Superior temporal gyrus (tissue), 1 donor: ENCODE measurements at regions not wholly inside any gene's neighbourhood (a gene's known extent, or its start where the extent isn't known, plus 50 kb on each side); places are given as distances from the start of the nearest gene placed in this dataset.
"Not testable (repeated sequence)": the region's sequence is repeated elsewhere in the genome, so short reads cannot be mapped to it uniquely, and the experiment has no call there.

Source experiments
- DNase-seq: peaks from one replicate; pipeline ENCODE4 v3.0.0-alpha.2; 2016; ENCODE audit errors: extremely low spot score

DNA sequence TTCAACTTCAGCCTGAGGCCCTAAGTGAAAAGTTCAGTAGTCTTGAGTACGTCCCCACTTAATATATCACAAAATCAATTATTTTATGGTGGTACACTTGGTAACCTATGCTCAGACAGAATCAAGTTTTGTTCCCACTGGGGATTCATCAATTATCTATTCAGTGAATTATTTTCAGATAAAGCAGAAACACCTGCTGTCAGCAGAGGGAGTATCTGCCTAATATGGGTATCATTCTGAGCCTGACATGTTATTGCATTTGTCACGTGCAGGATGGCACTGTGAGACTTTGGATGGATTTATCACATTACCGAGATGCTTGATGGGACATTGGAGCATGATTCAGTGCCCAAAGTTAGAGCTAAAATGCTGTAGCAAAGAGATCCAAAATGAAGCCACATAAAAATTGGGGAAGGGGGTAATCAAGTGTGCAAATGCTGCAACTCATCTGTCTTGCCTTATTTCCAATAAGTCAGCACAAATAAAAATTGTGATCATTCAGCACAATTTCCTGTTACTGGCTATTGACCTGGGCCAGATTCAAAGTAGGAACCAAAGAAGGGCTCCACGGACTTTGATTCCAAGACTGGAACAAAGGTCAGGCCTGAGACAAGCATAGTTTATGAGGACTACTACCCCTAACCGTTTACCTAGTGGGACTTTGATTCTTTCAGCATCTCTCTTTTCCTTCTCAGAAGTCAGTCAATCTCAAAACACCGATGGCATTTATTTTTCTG is 657.6 kb downstream of the LMO4 start:
- DNase-seq, result no peak

DNA sequence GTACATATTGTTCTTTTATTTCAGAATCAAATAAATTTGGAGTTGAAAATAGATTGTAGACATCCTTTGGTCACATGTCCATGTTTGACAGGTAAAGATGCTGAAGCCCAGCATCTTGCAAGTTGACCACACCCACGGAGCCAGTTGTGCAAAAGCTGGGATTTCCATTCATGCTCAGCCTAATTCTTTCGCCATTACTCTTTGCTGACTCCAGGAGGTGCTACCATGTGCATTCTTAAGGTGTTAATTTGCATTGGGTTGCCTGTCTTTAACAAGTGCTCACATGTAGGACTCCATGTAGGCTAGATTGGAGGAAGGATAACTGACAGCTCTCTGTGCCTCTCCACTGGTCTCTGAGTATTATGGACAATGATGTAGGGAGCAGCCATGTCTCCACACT is 660.7 kb downstream of the LMO4 start:
- DNase-seq, result no peak

DNA sequence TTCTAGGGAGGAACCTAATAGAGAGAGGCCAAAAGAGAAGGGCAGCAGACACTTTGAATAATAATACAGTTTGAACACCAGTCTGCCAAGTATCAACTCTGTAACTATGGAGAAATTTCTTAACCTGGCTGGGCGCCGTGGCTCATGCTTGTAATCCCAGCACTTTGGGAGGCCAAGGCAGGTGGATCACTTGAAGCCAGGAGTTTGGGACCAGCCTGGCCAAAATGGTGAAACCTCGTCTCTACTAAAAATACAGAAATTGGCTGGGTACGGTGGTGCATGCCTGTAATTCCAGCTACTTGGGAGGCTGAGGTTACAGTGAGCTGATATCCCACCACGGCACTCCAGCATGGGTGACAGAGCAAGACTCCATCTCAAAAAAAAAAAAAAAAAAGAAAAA is 663.9 kb downstream of the LMO4 start:
- not testable (repeated sequence) for DNase-seq

DNA sequence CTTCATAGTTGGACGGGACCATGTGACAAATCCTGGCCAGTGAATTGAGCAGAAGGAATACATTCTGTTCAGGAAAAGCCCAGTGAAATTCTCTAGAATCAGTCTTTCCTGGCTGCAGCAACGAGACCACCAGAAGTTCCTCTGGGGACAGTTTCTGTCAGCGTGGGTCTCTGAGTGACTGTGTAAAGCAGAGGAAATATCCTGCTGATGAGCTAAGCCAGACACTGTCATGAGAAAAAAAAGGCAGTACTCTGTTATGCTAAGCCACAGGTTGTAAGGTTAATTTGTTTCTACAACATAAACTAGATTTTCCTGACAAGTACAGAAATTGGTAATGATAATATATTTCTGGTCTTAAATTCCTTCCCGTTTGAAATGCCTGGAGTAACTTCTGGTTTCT is 664.4 kb downstream of the LMO4 start:
- no peak for DNase-seq

DNA sequence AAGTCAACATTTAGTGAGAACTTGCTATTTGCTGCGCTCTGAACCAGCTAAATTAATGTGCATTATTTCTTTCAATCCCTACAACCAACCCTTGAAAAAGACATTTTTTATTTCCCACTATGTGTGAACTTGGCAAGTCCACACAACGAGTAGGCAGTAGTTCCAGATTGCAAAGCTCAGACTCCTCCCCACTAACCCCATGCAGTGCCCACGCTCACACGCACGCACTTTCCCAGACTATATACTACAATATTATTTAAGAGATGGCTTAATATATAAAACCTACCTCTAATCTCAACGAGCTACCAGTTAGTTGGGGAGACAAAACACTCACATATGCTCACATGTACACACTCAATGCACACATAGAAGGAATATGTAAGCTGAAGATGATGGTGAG is 671.2 kb downstream of the LMO4 start:
- peak; percentile 48 for DNase-seq

DNA sequence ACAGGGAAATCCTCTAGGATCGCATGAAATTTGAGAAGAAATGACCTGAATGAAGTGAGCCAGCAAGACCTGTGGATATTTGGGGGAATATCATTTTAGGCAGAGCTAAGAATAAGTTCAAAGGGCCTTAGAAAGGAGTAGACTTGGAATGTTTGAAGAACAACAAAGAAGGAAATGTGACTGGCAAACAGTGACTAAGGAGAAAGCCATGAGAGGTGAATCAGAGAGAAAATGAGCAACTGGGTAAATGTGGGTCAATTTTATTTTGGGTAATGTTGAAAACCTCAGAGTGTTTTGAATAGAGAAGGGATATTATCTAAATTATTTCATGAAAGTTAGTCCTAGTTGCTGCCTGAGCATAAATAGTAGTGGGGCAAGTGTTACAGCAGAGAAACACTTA is 672.8 kb downstream of the LMO4 start:
- DNase-seq, result no peak

DNA sequence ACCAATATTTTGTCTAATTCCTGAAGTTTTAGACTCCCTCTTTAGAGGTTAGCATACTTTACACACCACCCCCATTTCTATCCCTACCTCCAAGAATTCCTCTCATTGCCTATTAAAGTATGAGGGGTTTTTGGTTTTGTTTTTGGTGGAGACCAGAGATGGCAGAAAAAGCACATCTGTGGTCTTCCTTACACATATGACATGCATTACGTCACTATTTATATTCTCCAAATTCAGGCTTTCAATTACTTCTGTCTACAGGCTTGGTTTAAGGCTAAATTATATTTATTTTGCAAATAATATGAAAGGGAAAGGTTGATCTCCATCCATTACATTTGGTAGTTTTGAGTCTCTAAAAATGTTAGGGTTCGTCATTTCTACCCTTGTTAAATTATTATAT is 674.6 kb downstream of the LMO4 start:
- no peak for DNase-seq

DNA sequence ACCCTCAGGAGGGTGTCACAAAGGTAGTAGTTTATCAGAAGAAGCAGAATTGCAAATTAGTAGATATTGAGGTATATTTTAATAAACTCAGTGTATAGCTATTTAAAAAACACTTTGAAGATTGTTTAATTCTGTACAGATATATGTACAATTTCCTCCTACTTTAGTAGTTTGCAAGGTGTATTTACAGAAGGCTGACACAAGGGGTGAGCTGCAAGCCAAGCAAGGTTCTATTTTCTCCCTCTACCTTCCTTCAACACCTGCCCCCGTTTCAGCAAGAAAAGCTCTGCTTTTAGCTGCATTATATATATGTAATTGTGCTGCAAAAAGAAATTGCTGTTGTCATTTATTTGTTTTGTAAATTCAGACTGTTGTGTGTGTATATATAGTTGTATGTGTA is 674.2 kb upstream of the PKN2 start:
- no peak for DNase-seq

DNA sequence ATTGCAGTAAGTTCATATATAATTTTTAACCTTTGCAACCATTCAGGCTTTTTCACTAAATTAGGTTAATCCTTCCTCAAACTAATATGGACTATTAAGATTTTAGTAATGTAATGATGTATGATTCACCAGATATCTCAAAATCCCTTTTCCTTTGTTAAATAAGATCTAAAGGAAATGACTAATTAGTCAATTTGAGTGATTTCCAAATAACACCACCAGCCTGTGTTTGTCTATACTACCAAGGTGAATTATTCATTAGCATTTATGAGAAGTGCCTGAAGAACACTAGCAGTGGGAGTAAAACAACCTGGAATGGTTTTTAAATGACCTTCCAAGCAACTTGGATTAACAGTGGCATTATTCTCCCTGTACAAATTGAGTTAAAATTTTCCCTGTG is 670.6 kb upstream of the PKN2 start:
- DNase-seq, result no peak

DNA sequence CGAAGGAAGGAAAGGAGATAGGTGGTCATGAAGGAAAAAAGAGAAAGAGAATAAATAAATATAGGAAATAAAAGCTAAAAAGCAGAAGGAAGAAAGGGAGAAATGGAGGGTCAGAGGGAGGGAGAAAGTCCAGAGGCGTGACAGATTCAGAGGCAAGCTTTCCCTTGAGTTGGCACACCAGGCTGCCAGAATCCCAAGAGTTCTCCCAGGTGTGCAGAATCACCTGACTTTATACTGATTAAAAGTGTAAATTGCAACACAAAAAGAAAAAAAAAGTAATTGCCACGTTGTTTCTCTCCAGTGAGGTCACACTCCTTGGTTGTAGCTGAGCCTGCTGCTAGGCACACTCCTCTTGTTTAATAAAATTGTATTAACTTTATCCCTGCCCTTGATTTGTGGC is 669.9 kb upstream of the PKN2 start:
- DNase-seq, result no peak

DNA sequence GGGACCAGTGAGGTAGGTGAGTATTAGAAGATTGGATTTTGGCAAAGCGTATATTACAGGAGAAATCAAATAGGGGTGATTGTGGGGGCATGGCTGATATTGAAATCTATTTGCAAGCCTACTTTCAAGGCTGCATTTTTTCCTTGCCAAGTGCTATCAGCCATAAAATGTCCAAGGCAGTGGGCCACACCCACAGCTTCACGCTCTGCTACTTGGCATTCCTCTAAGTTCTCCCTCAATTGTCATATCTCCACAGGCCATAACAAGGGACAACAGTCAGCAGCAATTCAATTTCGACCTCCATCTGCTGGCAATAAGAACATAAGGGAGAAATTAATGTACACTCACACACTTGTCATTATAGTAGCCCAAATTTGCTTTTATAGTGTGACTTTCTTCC is 667.1 kb upstream of the PKN2 start:
- DNase-seq, result no peak

DNA sequence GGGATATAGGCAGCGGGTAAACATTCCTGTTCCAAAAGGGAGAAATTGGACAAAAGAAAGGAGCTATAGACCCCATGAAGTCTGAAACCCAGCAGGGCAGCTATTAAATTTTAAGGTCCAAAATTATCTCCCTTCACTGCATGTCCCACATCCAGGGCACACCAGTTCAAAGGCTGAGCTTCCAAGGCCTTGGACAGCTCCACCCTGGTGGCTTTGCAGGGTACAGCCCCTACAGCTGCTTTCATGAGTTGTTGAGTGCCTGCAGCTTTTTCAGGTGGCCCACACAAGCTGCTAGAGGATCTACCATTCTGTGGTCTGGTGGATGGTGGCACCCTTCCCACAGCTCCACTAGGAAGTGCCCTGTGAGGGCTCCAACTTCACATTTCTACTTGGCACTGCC is 662.5 kb upstream of the PKN2 start:
- DNase-seq, result no peak

DNA sequence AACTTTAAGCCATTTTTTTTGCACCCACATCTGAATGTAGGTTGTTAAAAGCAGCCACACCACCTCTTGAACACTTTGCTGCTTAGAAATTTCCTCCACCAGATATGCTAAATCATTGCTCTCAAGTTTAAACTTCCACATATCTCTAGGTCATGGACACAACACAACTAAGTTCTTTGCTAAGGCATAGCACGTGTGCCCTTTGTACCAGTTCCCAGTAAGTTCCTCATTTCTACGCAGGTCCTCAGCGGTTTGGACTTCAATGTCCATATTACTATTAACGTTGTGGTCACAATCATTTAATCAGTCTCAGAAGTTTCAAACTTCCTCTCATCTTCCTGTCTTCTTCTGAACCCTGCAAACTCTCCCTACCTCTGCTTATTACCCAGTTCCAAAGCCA is 661.6 kb upstream of the PKN2 start:
- DNase-seq, result no peak

DNA sequence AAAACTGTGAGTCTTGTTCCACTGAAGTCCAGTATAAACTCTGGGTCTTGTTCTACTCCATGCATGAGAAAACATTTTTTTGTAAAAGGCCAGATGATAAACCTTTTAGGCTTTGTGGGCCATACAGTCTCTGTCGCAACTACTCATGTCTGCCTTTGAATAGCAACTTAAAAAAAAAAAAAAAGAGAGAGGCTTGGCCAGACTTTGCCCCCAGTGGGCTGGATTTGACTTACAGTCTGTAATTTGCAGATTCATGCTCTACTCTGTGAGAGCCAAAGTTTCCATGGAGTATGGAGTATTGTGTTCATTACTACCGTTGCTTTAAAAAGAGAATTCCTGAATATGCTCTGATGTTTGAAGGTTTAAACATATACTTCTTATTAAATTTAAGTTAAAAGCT is 654.9 kb upstream of the PKN2 start:
- no peak for DNase-seq

DNA sequence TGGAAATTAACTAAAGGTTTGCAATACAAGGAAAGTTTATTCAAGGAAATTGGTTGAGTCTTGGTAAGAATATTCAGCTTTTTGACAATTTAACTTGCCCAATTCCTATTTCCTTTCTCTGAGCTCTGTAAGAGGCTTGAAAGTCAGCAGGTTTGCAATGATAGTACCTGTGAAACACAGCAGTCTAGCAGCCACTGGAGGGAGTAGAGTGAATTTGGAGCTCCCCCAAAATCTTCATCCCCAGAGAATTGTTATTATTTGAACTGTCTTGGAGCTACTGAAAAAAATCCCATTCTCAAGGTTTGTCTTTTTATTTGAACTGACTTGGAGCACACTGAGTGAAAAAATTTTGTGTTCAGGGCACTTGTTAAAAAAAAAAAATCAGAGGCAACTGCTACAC is 654.2 kb upstream of the PKN2 start:
- DNase-seq, result no peak

DNA sequence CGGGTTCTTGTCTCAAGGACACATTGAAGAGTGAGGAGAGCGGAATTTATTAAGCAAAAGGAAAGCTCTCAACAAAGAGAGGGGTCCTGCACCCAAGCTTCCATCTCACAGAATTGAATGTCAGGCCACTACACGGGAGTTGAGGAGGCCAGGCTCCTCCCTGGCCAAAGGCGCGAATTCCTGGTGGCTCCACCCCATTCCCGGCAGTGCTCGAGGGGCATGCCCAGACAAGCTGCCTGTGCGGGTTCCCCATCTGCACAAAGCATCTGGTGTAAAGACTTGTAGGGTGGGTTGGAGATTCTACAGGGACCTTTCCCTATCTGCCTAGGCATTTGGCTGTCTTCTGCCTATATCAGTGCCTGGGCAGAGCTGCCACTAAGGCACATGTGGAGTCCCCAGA is 648.5 kb upstream of the PKN2 start:
- no peak for DNase-seq

DNA sequence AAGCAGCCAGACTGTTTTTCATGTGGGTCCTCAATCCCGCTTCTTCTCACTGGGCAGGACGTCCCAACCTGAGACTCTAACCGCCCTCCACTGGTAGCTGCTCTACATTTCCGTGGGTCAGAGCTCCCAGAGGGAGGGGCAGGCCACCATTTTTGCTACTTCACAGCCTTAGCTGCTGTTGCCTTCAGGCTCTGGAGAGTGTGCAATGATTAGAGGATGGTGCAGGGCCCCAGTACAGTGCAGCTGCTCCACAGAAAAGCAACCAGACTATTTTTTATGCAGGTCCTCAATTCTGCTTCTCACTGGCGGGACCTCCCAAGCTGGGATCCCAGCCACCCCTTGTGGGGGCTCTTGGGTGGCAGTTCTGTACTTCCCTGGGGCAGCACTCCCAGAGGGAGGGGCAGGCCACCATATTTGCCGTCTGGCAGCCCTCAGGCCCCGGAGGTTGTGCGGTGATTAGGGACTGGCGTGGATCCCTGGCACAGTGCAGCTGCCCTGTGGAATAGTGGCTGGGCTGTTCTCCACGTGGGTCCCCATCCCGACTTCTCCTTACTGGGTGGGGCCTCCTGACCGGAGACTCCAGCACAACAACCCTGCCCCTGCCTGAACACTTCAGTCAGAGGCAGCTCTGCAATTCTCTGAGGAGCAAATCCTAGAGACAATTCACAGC is 647.6 kb upstream of the PKN2 start:
- DNase-seq, result no peak

DNA sequence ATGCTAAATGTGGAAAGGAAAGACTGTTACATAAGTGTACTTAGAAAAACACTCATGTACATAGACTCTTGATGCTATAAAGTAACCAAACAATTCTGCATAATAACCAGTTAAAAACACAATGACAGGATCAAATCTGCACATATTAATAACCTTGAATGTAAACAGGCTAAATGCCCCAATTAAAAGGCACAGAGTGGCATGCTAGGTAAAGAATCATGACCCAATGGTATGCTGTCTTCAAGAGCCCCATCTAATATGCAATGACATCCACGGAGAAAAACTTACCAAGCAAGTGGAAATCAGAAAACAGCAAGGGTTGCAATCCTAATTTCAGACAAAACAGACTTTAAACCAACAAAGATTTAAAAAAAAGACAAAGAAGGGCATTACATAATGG is 644.8 kb upstream of the PKN2 start:
- DNase-seq, result no peak

DNA sequence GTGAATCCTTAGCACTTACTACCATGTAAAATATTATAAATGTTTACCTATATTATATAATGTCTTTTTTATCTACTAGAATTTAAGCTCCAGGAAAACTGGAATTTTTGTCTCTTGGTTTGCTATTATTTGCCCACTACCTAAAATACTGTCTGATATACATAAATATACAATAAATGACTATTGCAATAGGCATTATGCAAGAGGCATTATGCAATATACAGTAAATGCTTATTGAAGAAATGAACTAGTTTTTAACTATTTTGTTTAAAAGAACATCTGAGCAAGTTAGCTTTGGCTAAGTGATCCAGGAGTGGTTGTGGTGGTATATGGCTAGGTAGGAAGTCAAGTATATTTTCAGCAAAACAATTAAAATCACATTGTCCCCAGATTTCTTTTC is 640.2 kb upstream of the PKN2 start:
- DNase-seq, result no peak

DNA sequence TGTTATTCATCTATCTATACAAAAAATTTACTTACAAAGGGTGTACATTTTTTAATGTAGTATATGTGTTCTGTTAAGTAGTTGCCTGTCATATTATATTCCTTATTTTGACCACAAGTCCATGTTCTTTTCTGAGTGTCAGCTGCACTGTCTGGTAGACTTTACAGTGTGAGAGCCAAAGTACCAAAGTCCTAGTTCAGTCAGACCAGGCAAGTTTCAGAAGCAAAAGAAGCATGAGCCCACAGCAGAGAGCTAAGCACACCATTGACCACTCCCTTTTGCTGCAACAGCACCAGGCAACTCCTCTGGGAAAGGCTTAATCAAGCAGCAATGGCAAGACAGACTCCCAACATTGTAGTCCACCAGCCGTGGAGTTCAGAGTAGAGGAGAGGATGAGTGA is 631.9 kb upstream of the PKN2 start:
- DNase-seq, result no peak

DNA sequence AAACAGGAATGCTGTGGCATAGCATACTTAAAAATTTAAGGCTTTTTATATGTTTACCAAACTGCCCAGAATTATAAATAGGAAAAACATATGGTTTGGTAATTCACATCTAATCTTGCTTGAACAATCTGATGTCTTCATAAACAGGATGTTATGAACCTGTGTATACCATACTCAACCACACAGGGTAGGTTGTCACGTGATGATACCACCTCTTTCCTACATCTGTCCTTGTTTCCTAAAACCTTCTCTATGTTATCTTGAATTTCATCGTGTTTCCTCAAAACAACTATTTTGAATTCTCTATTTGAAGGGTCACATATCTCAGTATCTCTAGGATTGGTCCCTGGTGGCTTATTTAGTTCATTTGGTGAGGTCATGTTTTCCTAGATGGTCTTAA is 631.0 kb upstream of the PKN2 start:
- no peak for DNase-seq

DNA sequence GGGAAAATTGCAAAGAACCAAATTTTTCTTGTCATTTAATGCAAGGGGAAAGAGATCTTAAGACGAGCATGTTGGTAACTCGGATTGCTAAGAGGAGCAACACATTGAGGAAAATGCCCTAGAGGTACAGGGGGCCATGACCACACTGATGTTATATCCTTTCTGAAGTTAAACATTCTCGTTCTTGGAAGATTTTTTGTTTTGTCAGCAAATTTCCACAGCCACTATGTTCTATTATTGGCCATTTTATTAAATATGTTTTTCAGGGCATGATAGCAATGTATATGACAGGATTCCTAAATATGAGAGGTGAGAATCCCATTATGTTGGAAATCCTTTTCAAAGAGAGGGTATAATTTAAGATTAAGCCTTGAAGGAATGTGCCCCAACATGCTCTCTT is 627.2 kb upstream of the PKN2 start:
- no peak for DNase-seq

DNA sequence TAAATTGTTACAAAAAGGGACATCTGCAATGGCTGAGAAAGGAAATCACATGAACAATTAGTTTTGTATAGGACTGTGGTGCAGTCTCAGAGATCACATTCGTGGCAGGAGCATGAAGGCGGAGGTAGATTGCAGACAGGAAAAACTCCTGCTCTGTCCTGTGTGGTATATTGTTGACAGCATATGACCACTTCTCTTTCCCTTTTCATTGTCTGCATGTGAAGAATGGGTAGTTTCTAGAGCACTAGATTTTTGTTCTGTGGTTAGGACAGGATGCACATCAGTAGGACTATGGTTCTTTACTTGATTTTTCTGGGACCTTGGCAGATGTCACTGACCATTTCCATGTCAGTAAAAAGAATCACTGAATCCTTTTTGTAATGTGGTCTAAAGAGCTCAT is 625.9 kb upstream of the PKN2 start:
- DNase-seq, result no peak

DNA sequence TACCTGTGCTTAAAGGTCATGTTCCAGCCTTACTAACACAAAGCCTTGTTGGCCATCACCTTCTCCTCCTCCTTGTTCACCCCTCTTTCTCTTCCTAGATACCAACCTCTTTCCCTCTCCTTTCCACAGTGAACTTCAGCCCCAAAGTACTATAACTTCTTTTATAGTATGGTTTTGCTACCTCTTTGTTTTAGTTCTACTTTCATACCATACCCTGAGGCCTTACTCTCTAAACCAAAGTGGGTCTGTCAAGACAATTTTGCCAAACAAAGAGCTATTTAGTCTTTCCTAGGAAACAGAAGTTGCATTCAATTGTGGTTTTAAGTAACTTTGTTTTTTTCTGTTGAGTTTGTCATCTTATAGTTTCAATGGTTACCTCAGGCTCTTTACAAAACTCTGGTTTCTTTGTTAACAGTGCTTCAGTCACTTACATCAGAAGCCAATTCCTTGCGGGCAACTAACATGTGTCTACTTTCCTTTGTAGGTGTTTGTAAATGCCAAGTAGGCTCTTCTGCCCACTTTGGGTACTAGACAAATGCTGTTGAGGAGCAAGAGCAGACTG is 623.9 kb upstream of the PKN2 start:
- DNase-seq, result peak; percentile 22
